ENCODE measurements at regions not wholly inside any gene's neighbourhood (a gene's known extent, or its start where the extent isn't known, plus 50 kb on each side); places are given as distances from the start of the nearest gene placed in this dataset.
"Not testable (repeated sequence)": the region's sequence is repeated elsewhere in the genome, so short reads cannot be mapped to it uniquely, and the experiment has no call there.

- intact Hi-C loops (cut with DNase I; ENCODE audit: low total_unique reads): no loop called here
- no peaks in the 10 kb centered on the region for H3K36me3 ChIP-seq
- H3K4me1 ChIP-seq: no peaks in the 10 kb centered on the region
- H3K9me3 ChIP-seq: peaks cover 0 to 6% (median 0%) of the 10 kb centered on the region in 3 donors
- no peak for TF ChIP-seq CTCF (IDR thresholded peaks at IDR 0.05)
- H3K27me3 ChIP-seq: no peaks in the 10 kb centered on the region
- no peak overlapping the region for H3K4me3 ChIP-seq
- no peak overlapping the region for H3K27ac ChIP-seq
- DNase-seq: no peak
These were observed 258.0 kb downstream of the XPNPEP1 start for GRCh38 chr10:109665321-109665720.

GRCh38 chr10:109664554-109664953 is 258.8 kb downstream of the XPNPEP1 start:
- no peaks in the 10 kb centered on the region for H3K27me3 ChIP-seq
- no peak for DNase-seq
- no peak overlapping the region for H3K27ac ChIP-seq
- peaks cover 0 to 6% (median 0%) of the 10 kb centered on the region in 3 donors for H3K9me3 ChIP-seq
- no peaks in the 10 kb centered on the region for H3K36me3 ChIP-seq
- no peaks in the 10 kb centered on the region for H3K4me1 ChIP-seq
- no peak for TF ChIP-seq CTCF (IDR thresholded peaks at IDR 0.05)
- H3K4me3 ChIP-seq: no peak overlapping the region
- intact Hi-C loops (cut with DNase I; ENCODE audit: low total_unique reads): no loop called here

- Histone ChIP-seq H3K27ac (no peak overlapping the region), H3K4me1 (no peaks in the 10 kb centered on the region), H3K9me3 (peaks cover 0 to 6% (median 0%) of the 10 kb centered on the region in 3 donors), H3K27me3 (no peaks in the 10 kb centered on the region), H3K4me3 (no peak overlapping the region), H3K36me3 (no peaks in the 10 kb centered on the region)
- TF ChIP-seq CTCF (IDR thresholded peaks at IDR 0.05): no peak
- intact Hi-C loops (cut with DNase I; ENCODE audit: low total_unique reads): no loop called here
- no peak for DNase-seq
These were observed 260.2 kb downstream of the XPNPEP1 start for GRCh38 chr10:109663122-109663521.

GRCh38 chr10:109652612-109653011 is 270.7 kb downstream of the XPNPEP1 start:
- H3K27me3 ChIP-seq; H3K4me3 ChIP-seq; DNase-seq; H3K27ac ChIP-seq; intact Hi-C loops (cut with DNase I; ENCODE audit: low total_unique reads); H3K4me1 ChIP-seq; H3K36me3 ChIP-seq; H3K9me3 ChIP-seq: not testable (repeated sequence)

GRCh38 chr10:109650228-109650627 is 273.1 kb downstream of the XPNPEP1 start:
- Histone ChIP-seq H3K4me3 (no peak overlapping the region), H3K9me3 (no peaks in the 10 kb centered on the region), H3K27me3 (no peaks in the 10 kb centered on the region), H3K36me3 (no peaks in the 10 kb centered on the region), H3K27ac (no peak overlapping the region), H3K4me1 (no peaks in the 10 kb centered on the region)
- intact Hi-C loops (cut with DNase I; ENCODE audit: low total_unique reads): loop anchor here (2.0 kb wide), 1 partner anchor 75 kb away; no protein-coding TSS in a partner anchor
- no peak for TF ChIP-seq CTCF (IDR thresholded peaks at IDR 0.05)
- no peak for DNase-seq

- H3K9me3 ChIP-seq: no peaks in the 10 kb centered on the region
- no peaks in the 10 kb centered on the region for H3K36me3 ChIP-seq
- no peak overlapping the region for H3K4me3 ChIP-seq
- TF ChIP-seq CTCF (IDR thresholded peaks at IDR 0.05): no peak
- no peaks in the 10 kb centered on the region for H3K4me1 ChIP-seq
- H3K27ac ChIP-seq: no peak overlapping the region
- DNase-seq: no peak
- no peaks in the 10 kb centered on the region for H3K27me3 ChIP-seq
- intact Hi-C loops (cut with DNase I; ENCODE audit: low total_unique reads): no loop called here
These were observed 275.7 kb downstream of the XPNPEP1 start for GRCh38 chr10:109647627-109648026.
